Psoas muscle (tissue), 7 donors: ENCODE measurements at regions not wholly inside any gene's neighbourhood (a gene's known extent, or its start where the extent isn't known, plus 50 kb on each side); places are given as distances from the start of the nearest gene placed in this dataset.

ENCODE experiments used
- ATAC-seq, 4 donors: fragments of 200-7000 bp; cut with Tn5 transposase; one replicate each; pipeline ENCODE4 v1.9.1; 2020; ENCODE audit warnings: moderate library complexity in 3 of 4, mild to moderate bottlenecking in 2 of 4
- DNase-seq, 2 donors: peaks; one replicate each; pipeline ENCODE4 v3.0.0-alpha.2; 2020
- H3K27ac ChIP-seq: fragments of 200-600 bp; one replicate; pipeline ENCODE4 v1.8.0; 2022
- H3K27me3 ChIP-seq, 3 donors: fragments of 200-600 bp in 1 of 3; one replicate each; pipeline versions ENCODE4 v1.6.1 to v1.8.0; 2013 to 2022; ENCODE audit warnings: low read length in 2 of 3, mild to moderate bottlenecking in 2 of 3, moderate library complexity in 1 of 3; ENCODE audit not compliant: insufficient read depth in 3 of 3
- H3K36me3 ChIP-seq, 2 donors: fragments of 200-600 bp in 1 of 2; one replicate each; pipeline versions ENCODE4 v1.6.1 to v1.8.0; 2013 to 2022; ENCODE audit warnings: low read depth in 1 of 2, mild to moderate bottlenecking in 1 of 2, moderate library complexity in 1 of 2; ENCODE audit not compliant: insufficient read depth in 1 of 2
- H3K4me1 ChIP-seq: fragments of 200-600 bp; one replicate; pipeline ENCODE4 v1.8.0; 2022
- H3K4me3 ChIP-seq: fragments of 200-600 bp; one replicate; pipeline ENCODE4 v1.8.0; 2022; ENCODE audit warnings: mild to moderate bottlenecking
- H3K9me3 ChIP-seq: fragments of 200-600 bp; one replicate; pipeline ENCODE4 v1.8.0; 2022
- WGBS, 3 donors: extraction: QIAGEN DNeasy Blood & Tissue Kit; methylation state at CpG; one replicate each; pipeline versions ENCODE4 v1.1.6 to v1.1.7; 2013; 5-methylcytosine and 5-hydroxymethylcytosine counted together
- intact Hi-C, 2 donors: fragments of 100-400 bp; cut with DNase I; formaldehyde crosslinking; loops; one replicate each; pipeline versions ENCODE4 v1.11.0 to v1.14.2; 2022
- TF ChIP-seq, protein P1 (sequence below): fragments of 200-600 bp; IDR thresholded peaks from one replicate; pipeline ENCODE4 v1.8.0; 2022; ENCODE audit warnings: antibody characterized with exemption
- donor health status: healthy with polysubstance abuse.
- donor health status: DM: no; HTN: no; CAD: no; lungs with moderate emphysema.
- donor health status: Bipolar disorder and iron deficiency.
- donor health status: healthy.
- donor health status: DM: yes; HTN: yes; CAD: no.
- donor health status: DM: no; HTN: no; CAD: no.
- donor health status: DM: yes; HTN: yes; CAD: no.

DNA sequence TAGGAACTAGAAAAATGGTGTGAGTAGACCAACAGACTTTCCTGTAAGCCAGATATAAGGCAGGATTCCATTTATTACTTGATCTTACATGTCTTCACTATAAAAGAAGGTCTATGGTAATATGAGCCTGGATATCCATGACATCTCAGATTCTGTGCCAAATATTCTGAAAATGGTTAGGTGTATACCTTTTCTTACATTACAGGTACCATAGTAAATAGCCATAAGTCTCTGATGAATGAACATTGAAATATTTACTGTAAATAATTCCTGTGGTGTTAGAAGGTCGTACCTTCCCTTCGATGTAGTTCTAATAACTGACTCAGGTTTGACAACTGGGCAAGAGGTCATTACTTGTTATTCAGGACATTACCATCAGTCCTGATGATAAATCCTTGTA lies 657.9 kb downstream of the BRINP3 start:
- WGBS, 3 donors, result 47 to 73% (median 48%) methylated on average over 2 of the region's 2 CpGs
- Histone ChIP-seq H3K4me3 (no peak overlapping the region), H3K9me3 (no peaks in the 10 kb centered on the region), H3K4me1 (no peaks in the 10 kb centered on the region), H3K27ac (no peak overlapping the region), H3K27me3 (no peaks in the 10 kb centered on the region), H3K36me3 (no peaks in the 10 kb centered on the region)
- TF ChIP-seq, protein P1, sequence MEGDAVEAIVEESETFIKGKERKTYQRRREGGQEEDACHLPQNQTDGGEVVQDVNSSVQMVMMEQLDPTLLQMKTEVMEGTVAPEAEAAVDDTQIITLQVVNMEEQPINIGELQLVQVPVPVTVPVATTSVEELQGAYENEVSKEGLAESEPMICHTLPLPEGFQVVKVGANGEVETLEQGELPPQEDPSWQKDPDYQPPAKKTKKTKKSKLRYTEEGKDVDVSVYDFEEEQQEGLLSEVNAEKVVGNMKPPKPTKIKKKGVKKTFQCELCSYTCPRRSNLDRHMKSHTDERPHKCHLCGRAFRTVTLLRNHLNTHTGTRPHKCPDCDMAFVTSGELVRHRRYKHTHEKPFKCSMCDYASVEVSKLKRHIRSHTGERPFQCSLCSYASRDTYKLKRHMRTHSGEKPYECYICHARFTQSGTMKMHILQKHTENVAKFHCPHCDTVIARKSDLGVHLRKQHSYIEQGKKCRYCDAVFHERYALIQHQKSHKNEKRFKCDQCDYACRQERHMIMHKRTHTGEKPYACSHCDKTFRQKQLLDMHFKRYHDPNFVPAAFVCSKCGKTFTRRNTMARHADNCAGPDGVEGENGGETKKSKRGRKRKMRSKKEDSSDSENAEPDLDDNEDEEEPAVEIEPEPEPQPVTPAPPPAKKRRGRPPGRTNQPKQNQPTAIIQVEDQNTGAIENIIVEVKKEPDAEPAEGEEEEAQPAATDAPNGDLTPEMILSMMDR, result no peak
- ATAC-seq (no peak), DNase-seq (no peak)
- intact Hi-C loops, result no loop called here

DNA sequence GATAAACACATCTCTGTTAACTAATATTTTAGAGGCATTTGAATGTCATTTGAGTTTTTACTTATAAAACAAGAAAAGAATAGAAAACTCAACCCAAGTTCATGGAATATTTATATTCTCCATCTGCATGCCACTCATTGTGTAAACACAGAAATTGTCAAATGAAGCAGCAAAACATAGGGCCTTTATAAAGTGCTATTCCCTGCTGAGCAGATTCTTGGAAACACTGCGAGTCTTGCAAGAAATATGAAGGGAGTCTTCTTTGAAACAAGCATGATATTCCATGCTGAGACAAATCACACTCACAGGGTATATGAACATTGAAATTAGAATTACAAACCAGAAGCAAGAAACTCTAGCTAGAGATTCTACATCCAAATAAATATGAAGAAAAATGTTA lies 655.8 kb downstream of the BRINP3 start:
- H3K27me3 ChIP-seq, result no peaks in the 10 kb centered on the region
- H3K4me3 ChIP-seq, result no peak overlapping the region
- intact Hi-C loops, result no loop called here
- no peaks in the 10 kb centered on the region for H3K4me1 ChIP-seq
- 0 to 30% (median 0%) methylated on average over 1 of the region's 1 CpG for WGBS, 3 donors
- ATAC-seq, result no peak
- H3K27ac ChIP-seq, result no peak overlapping the region
- H3K36me3 ChIP-seq, result no peaks in the 10 kb centered on the region
- no peaks in the 10 kb centered on the region for H3K9me3 ChIP-seq
- TF ChIP-seq, protein P1, result no peak
- no peak for DNase-seq

DNA sequence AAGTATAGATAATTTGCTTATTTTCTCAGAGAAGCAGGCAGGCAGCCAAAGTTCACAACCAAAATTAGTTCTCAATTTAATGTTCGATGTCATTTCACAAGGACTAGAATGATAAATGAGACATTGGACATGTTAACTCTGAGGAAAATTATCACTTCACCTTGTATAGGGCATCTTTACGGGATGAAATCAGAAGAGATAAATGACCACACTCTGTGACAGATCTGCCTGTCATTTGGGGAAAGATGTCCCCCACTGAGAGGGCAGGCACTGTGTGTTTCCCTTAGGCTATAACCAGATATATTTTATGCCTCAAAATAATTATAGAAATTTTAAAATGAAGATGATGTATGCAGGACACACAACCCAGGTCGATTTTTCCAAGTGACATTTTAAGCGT lies 642.9 kb downstream of the BRINP3 start:
- Histone ChIP-seq H3K9me3 (peaks cover 4% of the 10 kb centered on the region), H3K4me3 (no peak overlapping the region), H3K36me3 (no peaks in the 10 kb centered on the region), H3K27me3 (no peaks in the 10 kb centered on the region), H3K27ac (no peak overlapping the region), H3K4me1 (no peaks in the 10 kb centered on the region)
- WGBS, 3 donors, result 71 to 78% (median 74%) methylated on average over 4 of the region's 4 CpGs
- TF ChIP-seq, protein P1, result no peak
- ATAC-seq (no peak), DNase-seq (no peak)
- intact Hi-C loops, result no loop called here

DNA sequence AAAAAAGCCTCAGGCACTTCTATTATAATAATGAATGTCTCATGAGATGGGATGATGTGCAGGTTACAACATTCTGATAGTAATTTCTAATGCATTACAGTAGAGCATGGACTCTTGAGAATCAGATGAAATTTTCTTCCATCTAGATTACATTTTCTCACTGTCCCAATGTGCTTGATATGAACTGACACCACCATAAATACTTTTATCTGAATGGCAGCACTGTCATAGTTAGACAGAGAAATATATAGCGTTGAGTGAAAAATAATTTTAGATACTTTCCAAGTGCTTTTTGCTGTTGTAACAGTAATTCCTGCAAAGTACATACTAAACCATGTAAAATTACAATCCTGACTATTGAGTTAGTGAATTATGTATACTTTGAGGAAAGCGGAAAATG lies 630.1 kb downstream of the BRINP3 start:
- Histone ChIP-seq H3K4me1 (no peaks in the 10 kb centered on the region), H3K9me3 (no peaks in the 10 kb centered on the region), H3K27ac (no peak overlapping the region), H3K27me3 (no peaks in the 10 kb centered on the region), H3K36me3 (no peaks in the 10 kb centered on the region), H3K4me3 (no peak overlapping the region)
- DNase-seq (no peak), ATAC-seq (no peak)
- TF ChIP-seq, protein P1, result no peak
- intact Hi-C loops, result no loop called here
- WGBS, 3 donors, result 92 to 96% (median 95%) methylated on average over 2 of the region's 2 CpGs

DNA sequence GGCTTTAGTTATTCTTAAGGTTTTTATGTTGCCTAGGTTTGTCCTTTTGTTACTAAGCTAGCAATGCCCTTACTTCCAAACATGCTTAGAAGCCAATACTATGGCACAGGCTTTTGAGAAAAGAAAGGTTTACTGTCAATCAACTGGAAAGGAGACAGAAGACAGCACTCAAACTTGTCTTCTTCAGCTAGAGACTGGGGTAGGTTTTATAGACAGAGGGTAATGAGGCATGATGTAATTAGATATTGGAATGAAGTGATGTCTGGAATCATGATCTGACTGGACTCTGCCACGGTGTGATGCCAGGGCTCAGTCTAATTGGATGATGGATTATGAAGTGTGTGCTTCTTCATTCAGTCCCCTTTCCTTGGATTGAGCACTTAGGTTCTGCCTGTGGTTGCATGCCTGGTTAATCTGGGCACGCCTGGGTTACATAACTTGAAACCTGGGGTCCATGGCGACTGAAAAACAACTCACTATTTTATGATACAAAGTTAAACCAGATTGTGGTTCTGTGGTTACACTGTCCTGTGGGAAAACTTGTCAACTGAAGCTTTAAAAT lies 625.8 kb downstream of the BRINP3 start:
- Histone ChIP-seq H3K4me1 (no peaks in the 10 kb centered on the region), H3K9me3 (peaks cover 5% of the 10 kb centered on the region), H3K27ac (no peak overlapping the region), H3K27me3 (no peaks in the 10 kb centered on the region), H3K4me3 (no peak overlapping the region), H3K36me3 (no peaks in the 10 kb centered on the region)
- intact Hi-C loops, result no loop called here
- DNase-seq (no peak), ATAC-seq (no peak)
- TF ChIP-seq, protein P1, result no peak
- WGBS, 3 donors, result 47 to 60% (median 57%) methylated on average over 3 of the region's 3 CpGs
